ENCODE measurements at regions not wholly inside any gene's neighbourhood (a gene's known extent, or its start where the extent isn't known, plus 50 kb on each side); places are given as distances from the start of the nearest gene placed in this dataset.

- ChIA-PET CTCF (interaction anchor here (0.7 to 4.3 kb wide), 43 partner anchors 8 to 336 kb away, joined by 3 to 62 read pairs (median 4); partner anchors contain the start of gene KCNA2), POLR2A (interaction anchor here (0.5 kb wide), 1 partner anchor 1306 kb away, joined by 7 read pairs; no protein-coding TSS in a partner anchor)
- dilution Hi-C loops (cut with MboI; ENCODE audit: extremely low pct_ligation_motif_present, low sequenced_read_pairs): no loop called here
Measured at GRCh38 chr1:110765640-110766335, 91.0 kb upstream of the KCNA3 start.

More at GRCh38 chr1:110765640-110766335, 91.0 kb upstream of the KCNA3 start:
- Histone ChIP-seq H3K27me3 (ENCODE audit: control insufficient read depth in 2 of 2, insufficient read depth in 2 of 2, low read length in 2 of 2) (peaks cover 0 to 2% of the 10 kb centered on the region in 2 experiments), H3K4me2 (ENCODE audit: insufficient read depth, low read length) (no peak overlapping the region), H3K9me3 (replicated peaks; ENCODE audit: control insufficient read depth, insufficient read depth, low read length) (no peaks in the 10 kb centered on the region), H3K79me2 (ENCODE audit: control insufficient read depth, insufficient read depth, low read length) (no peaks in the 10 kb centered on the region), H3K4me1 (ENCODE audit: control insufficient read depth, extremely low read depth, insufficient read depth, low read length) (no peaks in the 10 kb centered on the region), H4K20me1 (replicated peaks; ENCODE audit: control insufficient read depth, extremely low read depth, insufficient read depth, low read length) (no peaks in the 10 kb centered on the region), H3K27ac (ENCODE audit: insufficient read depth, low read depth, low read length) (no peak overlapping the region), H3K36me3 (ENCODE audit: control insufficient read depth in 2 of 2, extremely low read depth in 1 of 2, insufficient read depth in 2 of 2, low read length in 2 of 2) (no peaks in the 10 kb centered on the region), H2AFZ (ENCODE audit: low read depth, low read length) (no peak overlapping the region), H3K9ac (replicated peaks; ENCODE audit: extremely low read depth, insufficient read depth, low read length) (no peak overlapping the region), H3K4me3 (replicated peaks in 1 of 3; ENCODE audit: insufficient read depth in 1 of 3, low read depth in 1 of 3, low read length in 3 of 3) (no peak overlapping the region), H3K9me1 (replicated peaks; ENCODE audit: control insufficient read depth, extremely low read depth, insufficient read depth, low read length) (no peaks in the 10 kb centered on the region)
- intact Hi-C loops (cut with micrococcal nuclease): loop anchor here (1.0 to 2.0 kb wide), 4 partner anchors 18 to 241 kb away; no protein-coding TSS in a partner anchor
- FAIRE-seq (peak; percentile 79), DNase-seq (ENCODE audit: low read depth, low spot score) (peak; percentile 50)
- peak; percentile 60 to 75 for TF ChIP-seq CTCF (IDR thresholded peaks at IDR 0.05; ENCODE audit: extremely low read depth in 1 of 2, insufficient read depth in 1 of 2, low read depth in 1 of 2, low read length in 2 of 2)
- no peak for TF ChIP-seq POLR2A (IDR thresholded peaks at IDR 0.05; ENCODE audit: low read depth, low read length)
- no TSS peak for BruUV-seq (replicated peaks)

Data from endothelial cell of umbilical vein (primary cell).